Mesothelial cell of epicardium (in vitro differentiated cells): ENCODE measurements at regions not wholly inside any gene's neighbourhood (a gene's known extent, or its start where the extent isn't known, plus 50 kb on each side); places are given as distances from the start of the nearest gene placed in this dataset.

ENCODE experiments used
- DNase-seq, 2 experiments: peaks; one replicate each; pipeline ENCODE4 v3.0.0; 2021; ENCODE audit warnings: low spot score in 2 of 2; ENCODE audit not compliant: unreplicated experiment in 2 of 2
- H3K27ac Mint-ChIP-seq: 2 replicates; pipeline ENCODE4 v1.8.0; 2021; ENCODE audit warnings: mixed read lengths
- H3K27me3 Mint-ChIP-seq: 2 replicates; pipeline ENCODE4 v1.8.0; 2021; ENCODE audit warnings: low read depth, mixed read lengths
- H3K36me3 Mint-ChIP-seq: 2 replicates; pipeline ENCODE4 v1.8.0; 2021; ENCODE audit warnings: mixed read lengths
- H3K4me1 Mint-ChIP-seq: 2 replicates; pipeline ENCODE4 v1.8.0; 2021; ENCODE audit warnings: mixed read lengths
- H3K4me3 Mint-ChIP-seq: 2 replicates; pipeline ENCODE4 v1.8.0; 2021; ENCODE audit warnings: mild to moderate bottlenecking, moderate library complexity, mixed read lengths
- H3K9me3 Mint-ChIP-seq: 2 replicates; pipeline ENCODE4 v1.8.0; 2021; ENCODE audit warnings: mixed read lengths
- CTCF ChIP-seq: fragments of 200-600 bp; sonication (generic); IDR thresholded peaks from one replicate; pipeline ENCODE4 v1.5.0; 2021; ENCODE audit warnings: antibody characterized with exemption; ENCODE audit not compliant: unreplicated experiment

DNA sequence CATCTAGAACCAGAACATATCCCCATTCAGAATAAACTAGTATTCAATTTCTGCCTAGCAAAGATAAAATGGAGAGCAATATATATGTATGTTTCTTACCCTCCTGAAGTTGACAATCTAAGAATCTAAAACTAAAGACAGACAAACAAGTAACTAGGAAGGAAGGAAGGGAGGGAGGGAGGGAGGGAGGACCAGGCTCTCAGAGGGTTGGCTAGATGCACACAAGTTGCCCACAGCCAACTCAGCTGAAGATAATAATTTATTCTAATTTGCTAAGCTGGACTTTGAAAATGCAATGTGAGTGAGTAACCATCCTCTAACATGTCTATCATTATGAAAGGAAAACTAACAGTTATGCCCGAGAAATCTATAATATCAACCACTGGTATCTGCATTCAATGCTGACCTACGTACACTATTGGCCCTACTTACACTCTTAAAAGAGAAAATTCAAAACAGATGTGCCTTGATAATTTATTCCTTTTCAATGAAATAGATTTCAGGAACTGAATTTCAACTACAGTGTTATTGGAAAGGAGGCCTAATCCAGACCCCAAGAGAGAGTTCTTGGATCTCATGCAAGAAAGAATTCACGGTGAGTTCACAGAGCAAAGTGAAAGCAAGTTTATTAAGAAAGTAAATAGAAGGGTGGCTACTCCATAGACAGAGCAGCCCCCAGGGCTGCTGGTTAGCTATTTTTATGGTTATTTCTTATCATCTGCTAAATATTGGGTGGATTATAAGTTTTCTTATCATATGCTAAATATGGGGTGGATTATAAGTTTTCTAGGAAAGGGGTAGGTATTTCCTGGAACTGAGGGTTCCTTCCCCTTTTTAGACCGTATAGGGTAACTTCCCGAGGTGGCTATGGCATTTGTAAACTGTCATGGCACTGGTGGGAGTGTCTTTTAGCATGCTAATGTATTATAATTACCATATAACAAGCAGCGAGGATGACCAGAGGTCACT is 288.5 kb upstream of the SLC39A10 start:
- Mint-ChIP-seq H3K36me3 (peaks cover 2% of the 10 kb centered on the region), H3K27ac (no peak overlapping the region), H3K9me3 (peaks cover 16% of the 10 kb centered on the region), H3K4me3 (no peak overlapping the region), H3K27me3 (no peaks in the 10 kb centered on the region), H3K4me1 (peaks cover 9% of the 10 kb centered on the region)
- no peak for TF ChIP-seq CTCF
- DNase-seq, result no peak

DNA sequence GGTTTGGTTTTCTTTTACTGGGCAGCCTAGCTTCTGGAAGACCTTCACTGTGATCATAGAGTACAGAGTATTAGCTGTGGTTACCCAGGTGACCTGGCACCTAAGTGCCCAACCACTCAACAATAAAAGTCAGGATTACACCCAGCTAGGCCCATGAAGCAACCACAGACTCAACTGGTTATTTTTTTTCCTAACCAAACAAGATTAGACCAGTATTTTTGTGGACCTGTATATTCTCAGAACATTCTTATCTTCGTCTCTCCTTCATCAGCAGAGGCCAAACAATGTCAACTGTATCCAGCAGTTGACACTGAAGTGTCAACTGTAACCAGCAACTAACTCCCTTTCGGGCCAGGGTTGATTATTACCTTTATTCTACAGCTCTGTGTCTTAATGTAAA is 289.2 kb upstream of the SLC39A10 start:
- Mint-ChIP-seq H3K27me3 (no peaks in the 10 kb centered on the region), H3K4me3 (no peak overlapping the region), H3K9me3 (peaks cover 16% of the 10 kb centered on the region), H3K36me3 (peaks cover 2% of the 10 kb centered on the region), H3K27ac (no peak overlapping the region), H3K4me1 (peaks cover 12% of the 10 kb centered on the region)
- no peak for TF ChIP-seq CTCF
- DNase-seq, result no peak

GRCh38 chr2:195364015-195364965 is 292.7 kb upstream of the SLC39A10 start:
- no peak for DNase-seq
- TF ChIP-seq CTCF, result no peak
- peaks cover 16% of the 10 kb centered on the region for H3K9me3 Mint-ChIP-seq
- no peaks in the 10 kb centered on the region for H3K27me3 Mint-ChIP-seq
- peaks cover 14% of the 10 kb centered on the region for H3K4me1 Mint-ChIP-seq
- H3K36me3 Mint-ChIP-seq, result peaks cover 2% of the 10 kb centered on the region
- H3K27ac Mint-ChIP-seq, result peak overlapping the region; percentile 79
- no peak overlapping the region for H3K4me3 Mint-ChIP-seq

GRCh38 chr2:195363496-195363895 is 293.5 kb upstream of the SLC39A10 start:
- no peak overlapping the region for H3K4me3 Mint-ChIP-seq
- peaks cover 14% of the 10 kb centered on the region for H3K4me1 Mint-ChIP-seq
- peaks cover 2% of the 10 kb centered on the region for H3K36me3 Mint-ChIP-seq
- H3K27me3 Mint-ChIP-seq, result no peaks in the 10 kb centered on the region
- H3K9me3 Mint-ChIP-seq, result peaks cover 16% of the 10 kb centered on the region
- TF ChIP-seq CTCF, result no peak
- no peak overlapping the region for H3K27ac Mint-ChIP-seq
- DNase-seq, result no peak

DNA sequence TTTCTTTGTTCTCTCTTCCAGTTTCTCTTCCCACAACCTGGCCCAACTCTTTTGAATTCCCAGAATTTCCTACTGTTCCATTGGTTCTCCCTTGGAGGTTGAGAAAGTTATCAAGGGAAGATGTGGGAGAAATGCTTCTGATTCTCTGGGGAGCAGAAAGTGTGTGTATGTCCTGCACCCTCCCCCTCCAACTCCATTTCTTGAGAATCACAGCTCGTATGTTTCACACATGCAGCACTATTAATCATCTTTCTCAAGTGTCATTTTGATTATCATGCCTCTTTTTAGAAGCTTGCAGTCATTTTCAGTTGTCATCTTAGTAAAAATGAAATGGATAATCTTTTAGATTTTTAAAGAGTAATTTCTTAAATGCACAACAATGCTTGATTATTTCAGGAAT is 296.8 kb upstream of the SLC39A10 start:
- Mint-ChIP-seq H3K9me3 (peaks cover 20% of the 10 kb centered on the region), H3K27me3 (no peaks in the 10 kb centered on the region), H3K4me1 (peaks cover 17% of the 10 kb centered on the region), H3K27ac (no peak overlapping the region), H3K4me3 (no peak overlapping the region), H3K36me3 (no peaks in the 10 kb centered on the region)
- no peak for TF ChIP-seq CTCF
- no peak for DNase-seq
